ENCODE measurements at regions not wholly inside any gene's neighbourhood (a gene's known extent, or its start where the extent isn't known, plus 50 kb on each side); places are given as distances from the start of the nearest gene placed in this dataset.

- no peak for TF ChIP-seq CTCF (IDR thresholded peaks at IDR 0.05 in 8 of 11, conservative IDR thresholded peaks at IDR 0.05 in 3 of 11)
- no peak for TF ChIP-seq POLR2AphosphoS5 (IDR thresholded peaks at IDR 0.05)
- no peak for TF ChIP-seq POLR2A (IDR thresholded peaks at IDR 0.05)
Measured at GRCh38 chr5:167968837-167969236, 322.6 kb upstream of the WWC1 start.
